MM.1S (cell line): ENCODE measurements at regions not wholly inside any gene's neighbourhood (a gene's known extent, or its start where the extent isn't known, plus 50 kb on each side); places are given as distances from the start of the nearest gene placed in this dataset.
A peak's percentile ranks its signal among the peaks of the same experiment; 100 is the strongest.

Experiments used
- DNase-seq: peaks from one replicate; pipeline ENCODE4 v3.0.0-alpha.2; 2015
- H2AFZ ChIP-seq: fragments of 300-600 bp; sonication (generic); 2 replicates; pipeline ENCODE4 v1.6.0; 2016; ENCODE audit warnings: antibody characterized with exemption, low read length
- H3F3A ChIP-seq: fragments of 300-600 bp; sonication (generic); 2 replicates; pipeline ENCODE4 v1.6.1; 2016; ENCODE audit warnings: mild to moderate bottlenecking, antibody characterized with exemption, low read length, moderate library complexity, mixed read lengths; ENCODE audit not compliant: insufficient read depth
- H3K27ac ChIP-seq: fragments of 300-600 bp; sonication (generic); 2 replicates; pipeline ENCODE4 v1.5.1; 2016; ENCODE audit warnings: mild to moderate bottlenecking, low read length
- H3K27me3 ChIP-seq: fragments of 300-600 bp; sonication (generic); replicated peaks from 2 replicates; pipeline ENCODE4 v1.6.0; 2016; ENCODE audit warnings: low read length; ENCODE audit not compliant: insufficient read depth
- H3K36me3 ChIP-seq: fragments of 300-600 bp; sonication (generic); replicated peaks from 2 replicates; pipeline ENCODE4 v1.6.1; 2016; ENCODE audit warnings: mild to moderate bottlenecking, low read length, mixed read lengths; ENCODE audit not compliant: insufficient read depth
- H3K4me1 ChIP-seq: fragments of 300-600 bp; sonication (generic); 2 replicates; pipeline ENCODE4 v1.6.1; 2016; ENCODE audit warnings: low read length, mixed read lengths
- H3K4me2 ChIP-seq: fragments of 300-600 bp; sonication (generic); 2 replicates; pipeline ENCODE4 v1.6.0; 2016; ENCODE audit warnings: low read depth, low read length
- H3K4me3 ChIP-seq: fragments of 300-600 bp; sonication (generic); 2 replicates; pipeline ENCODE4 v1.5.1; 2016; ENCODE audit warnings: low read length, mixed read lengths
- H3K79me2 ChIP-seq: fragments of 300-600 bp; sonication (generic); 2 replicates; pipeline ENCODE4 v1.6.1; 2016; ENCODE audit warnings: mixed run types, low read length, mixed read lengths
- H3K9ac ChIP-seq: fragments of 300-600 bp; sonication (generic); 2 replicates; pipeline ENCODE4 v1.6.1; 2016; ENCODE audit warnings: low read length, mixed read lengths
- H3K9me2 ChIP-seq: fragments of 300-600 bp; sonication (generic); replicated peaks from 2 replicates; pipeline ENCODE4 v1.6.1; 2016; ENCODE audit warnings: mild to moderate bottlenecking, low read length, mixed read lengths; ENCODE audit not compliant: insufficient read depth
- H3K9me3 ChIP-seq: fragments of 300-600 bp; sonication (generic); replicated peaks from 2 replicates; pipeline ENCODE4 v1.6.1; 2016; ENCODE audit warnings: mild to moderate bottlenecking, low read length, mixed read lengths; ENCODE audit not compliant: insufficient read depth
- H4K20me1 ChIP-seq: fragments of 300-600 bp; sonication (generic); 2 replicates; pipeline ENCODE4 v1.6.1; 2016; ENCODE audit warnings: mild to moderate bottlenecking, low read length, moderate library complexity, mixed read lengths; ENCODE audit not compliant: insufficient read depth
- EZH2 ChIP-seq: fragments of 300-600 bp; sonication (generic); optimal IDR thresholded peaks from 2 replicates; pipeline ENCODE3; 2017; ENCODE audit warnings: low read depth, mild to moderate bottlenecking, antibody characterized with exemption, low read length, mixed read lengths
- EZH2phosphoT487 ChIP-seq: fragments of 300-600 bp; sonication (generic); IDR thresholded peaks from 2 replicates; pipeline ENCODE4 v1.6.1; 2018; ENCODE audit warnings: antibody characterized with exemption, low read length
- TF ChIP-seq, protein P1 (sequence below): fragments of 300-600 bp; sonication (generic); IDR thresholded peaks from 2 replicates; pipeline ENCODE4 v1.5.1; 2016; ENCODE audit warnings: antibody characterized with exemption, low read length, mixed read lengths

DNA sequence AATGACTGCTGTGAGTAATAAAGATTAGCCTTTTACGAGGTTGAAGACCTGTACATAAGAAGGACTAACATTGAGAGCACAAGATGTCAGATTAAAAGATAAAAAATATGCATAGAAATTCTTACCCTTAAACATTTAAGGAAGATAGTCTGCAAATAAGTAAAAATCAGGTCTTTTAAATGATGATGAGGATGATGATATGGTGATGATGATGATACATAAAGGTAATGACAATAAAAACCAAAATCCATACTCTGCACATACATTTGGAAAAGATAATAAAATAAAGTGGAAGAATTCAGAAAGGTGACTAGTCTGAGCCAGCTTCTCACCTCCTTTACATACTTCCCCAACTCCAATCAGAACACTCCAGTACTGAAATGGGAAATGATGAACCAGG, 124.5 kb downstream of the PTCSC3 start:
- no peak overlapping the region for H3K4me2 ChIP-seq
- H2AFZ ChIP-seq: no peak overlapping the region
- H4K20me1 ChIP-seq: no peaks in the 10 kb centered on the region
- no peak overlapping the region for H3K27ac ChIP-seq
- H3K27me3 ChIP-seq: no peaks in the 10 kb centered on the region
- no peaks in the 10 kb centered on the region for H3K9me3 ChIP-seq
- no peak overlapping the region for H3K4me3 ChIP-seq
- H3K4me1 ChIP-seq: no peaks in the 10 kb centered on the region
- TF ChIP-seq EZH2: no peak
- H3K9me2 ChIP-seq: no peaks in the 10 kb centered on the region
- no peak for DNase-seq
- H3F3A ChIP-seq: no peaks in the 10 kb centered on the region
- H3K79me2 ChIP-seq: no peaks in the 10 kb centered on the region
- H3K9ac ChIP-seq: no peak overlapping the region
- no peaks in the 10 kb centered on the region for H3K36me3 ChIP-seq

DNA sequence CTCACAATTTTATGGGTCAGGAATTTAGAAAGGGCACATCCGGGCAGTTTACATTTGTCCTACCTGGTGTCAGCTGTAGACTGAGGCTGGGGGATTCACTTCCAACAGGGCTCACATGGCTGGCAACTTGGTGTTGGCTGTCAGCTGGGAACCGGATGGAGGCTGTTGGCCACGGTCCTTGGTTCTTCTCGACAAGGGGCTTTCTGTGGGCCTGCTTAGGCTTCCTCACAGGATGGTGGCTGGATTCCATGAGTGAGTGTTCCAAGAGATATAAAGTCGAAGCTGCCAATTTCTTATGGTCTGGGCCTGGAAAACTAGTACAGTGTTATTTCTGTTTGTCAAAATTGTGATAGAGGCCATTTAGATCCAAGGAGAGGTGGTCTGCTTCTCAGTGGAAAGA, 127.9 kb downstream of the PTCSC3 start:
- no peaks in the 10 kb centered on the region for H3F3A ChIP-seq
- H3K27me3 ChIP-seq: no peaks in the 10 kb centered on the region
- H3K79me2 ChIP-seq: no peaks in the 10 kb centered on the region
- no peaks in the 10 kb centered on the region for H3K36me3 ChIP-seq
- H3K4me3 ChIP-seq: no peak overlapping the region
- H3K4me1 ChIP-seq: no peaks in the 10 kb centered on the region
- no peak overlapping the region for H2AFZ ChIP-seq
- no peak overlapping the region for H3K27ac ChIP-seq
- H3K4me2 ChIP-seq: no peak overlapping the region
- TF ChIP-seq, protein P1, sequence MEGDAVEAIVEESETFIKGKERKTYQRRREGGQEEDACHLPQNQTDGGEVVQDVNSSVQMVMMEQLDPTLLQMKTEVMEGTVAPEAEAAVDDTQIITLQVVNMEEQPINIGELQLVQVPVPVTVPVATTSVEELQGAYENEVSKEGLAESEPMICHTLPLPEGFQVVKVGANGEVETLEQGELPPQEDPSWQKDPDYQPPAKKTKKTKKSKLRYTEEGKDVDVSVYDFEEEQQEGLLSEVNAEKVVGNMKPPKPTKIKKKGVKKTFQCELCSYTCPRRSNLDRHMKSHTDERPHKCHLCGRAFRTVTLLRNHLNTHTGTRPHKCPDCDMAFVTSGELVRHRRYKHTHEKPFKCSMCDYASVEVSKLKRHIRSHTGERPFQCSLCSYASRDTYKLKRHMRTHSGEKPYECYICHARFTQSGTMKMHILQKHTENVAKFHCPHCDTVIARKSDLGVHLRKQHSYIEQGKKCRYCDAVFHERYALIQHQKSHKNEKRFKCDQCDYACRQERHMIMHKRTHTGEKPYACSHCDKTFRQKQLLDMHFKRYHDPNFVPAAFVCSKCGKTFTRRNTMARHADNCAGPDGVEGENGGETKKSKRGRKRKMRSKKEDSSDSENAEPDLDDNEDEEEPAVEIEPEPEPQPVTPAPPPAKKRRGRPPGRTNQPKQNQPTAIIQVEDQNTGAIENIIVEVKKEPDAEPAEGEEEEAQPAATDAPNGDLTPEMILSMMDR: no peak
- TF ChIP-seq EZH2 (no peak), EZH2phosphoT487 (no peak)
- no peak overlapping the region for H3K9ac ChIP-seq
- H3K9me3 ChIP-seq: no peaks in the 10 kb centered on the region
- no peaks in the 10 kb centered on the region for H4K20me1 ChIP-seq
- no peaks in the 10 kb centered on the region for H3K9me2 ChIP-seq
- no peak for DNase-seq

DNA sequence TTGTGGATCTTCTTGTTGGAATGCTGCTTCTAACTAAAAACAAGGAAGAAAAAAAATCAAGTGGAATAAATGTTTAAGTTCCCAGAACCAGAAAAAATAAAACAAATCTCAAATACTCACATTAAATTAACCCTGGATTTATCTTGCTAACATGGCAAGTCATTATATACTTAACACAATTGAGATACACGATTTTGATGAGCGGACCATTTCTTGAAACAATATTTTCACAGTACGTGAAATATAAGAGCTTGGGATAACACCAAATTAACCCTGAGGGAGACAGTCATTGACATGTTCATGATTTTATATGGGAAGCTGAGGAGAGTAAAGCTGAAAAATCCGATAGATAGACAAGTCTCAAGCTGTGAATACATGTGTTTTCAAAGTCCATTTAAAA, 128.6 kb downstream of the PTCSC3 start:
- no peak overlapping the region for H3K4me3 ChIP-seq
- no peaks in the 10 kb centered on the region for H3K9me2 ChIP-seq
- H3K4me2 ChIP-seq: no peak overlapping the region
- no peaks in the 10 kb centered on the region for H3K9me3 ChIP-seq
- H3K27me3 ChIP-seq: no peaks in the 10 kb centered on the region
- H3K9ac ChIP-seq: no peak overlapping the region
- no peaks in the 10 kb centered on the region for H3K36me3 ChIP-seq
- no peaks in the 10 kb centered on the region for H3K4me1 ChIP-seq
- no peak overlapping the region for H3K27ac ChIP-seq
- no peaks in the 10 kb centered on the region for H4K20me1 ChIP-seq
- TF ChIP-seq EZH2: no peak
- TF ChIP-seq, protein P1: no peak
- no peak for TF ChIP-seq EZH2phosphoT487
- H3K79me2 ChIP-seq: no peaks in the 10 kb centered on the region
- no peak overlapping the region for H2AFZ ChIP-seq
- no peaks in the 10 kb centered on the region for H3F3A ChIP-seq
- no peak for DNase-seq

DNA sequence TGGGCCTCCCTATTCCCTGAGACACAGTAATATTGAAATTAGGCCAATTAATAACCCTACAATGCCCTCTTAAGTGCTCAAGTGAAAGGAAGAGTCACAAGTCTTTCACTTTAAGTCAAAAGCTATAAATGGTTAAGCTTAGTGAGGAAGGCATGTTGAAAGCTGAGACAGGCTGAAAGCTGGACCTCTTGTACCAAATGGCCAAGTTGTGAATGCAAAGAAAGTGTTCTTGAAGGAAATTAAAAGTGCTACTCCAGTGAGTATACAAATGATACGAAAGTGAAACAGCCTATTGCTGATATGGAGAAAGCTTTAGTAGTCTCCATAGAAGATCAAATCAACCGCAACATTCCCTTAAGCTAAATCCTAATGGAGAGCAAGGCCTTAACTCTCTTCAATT, 140.8 kb downstream of the PTCSC3 start:
- TF ChIP-seq EZH2 (no peak), EZH2phosphoT487 (no peak)
- TF ChIP-seq, protein P1: no peak
- no peak overlapping the region for H2AFZ ChIP-seq

More for the DNA sequence above, 140.8 kb downstream of the PTCSC3 start:
- Histone ChIP-seq H3K79me2 (no peaks in the 10 kb centered on the region), H3K4me1 (no peaks in the 10 kb centered on the region), H3K27me3 (no peaks in the 10 kb centered on the region), H3K4me3 (no peak overlapping the region), H3F3A (no peaks in the 10 kb centered on the region), H3K9ac (no peak overlapping the region), H3K4me2 (no peak overlapping the region), H3K36me3 (no peaks in the 10 kb centered on the region), H3K9me2 (no peaks in the 10 kb centered on the region), H3K27ac (no peak overlapping the region), H4K20me1 (no peaks in the 10 kb centered on the region), H3K9me3 (no peaks in the 10 kb centered on the region)
- DNase-seq: peak; percentile 6
